Liver (tissue), 8 donors: ENCODE measurements at regions not wholly inside any gene's neighbourhood (a gene's known extent, or its start where the extent isn't known, plus 50 kb on each side); places are given as distances from the start of the nearest gene placed in this dataset.
A peak's percentile ranks its signal among the peaks of the same experiment; 100 is the strongest.

Source experiments
- DNase-seq: peaks from one replicate; pipeline ENCODE4 v3.0.0-alpha.2; 2017; ENCODE audit warnings: low spot score
- H3K27ac ChIP-seq, 2 donors: one replicate each; pipeline ENCODE4 v1.7.0; 2013; ENCODE audit warnings: inconsistent platforms in 2 of 2, low read length in 2 of 2, control low read depth in 1 of 2, low read depth in 1 of 2, mild to moderate bottlenecking in 1 of 2
- H3K27me3 ChIP-seq, 4 donors: one replicate each; pipeline versions ENCODE4 v1.6.1 to v1.7.0; 2013; ENCODE audit warnings: low read length in 3 of 4, inconsistent platforms in 1 of 4, mild to moderate bottlenecking in 1 of 4, moderate library complexity in 1 of 4; ENCODE audit not compliant: control insufficient read depth in 4 of 4, insufficient read depth in 4 of 4
- H3K36me3 ChIP-seq, 4 donors: one replicate each; pipeline versions ENCODE4 v1.6.1 to v1.7.0; 2013; ENCODE audit warnings: low read length in 3 of 4, mild to moderate bottlenecking in 3 of 4, low read depth in 1 of 4, moderate library complexity in 1 of 4; ENCODE audit not compliant: control insufficient read depth in 4 of 4, insufficient read depth in 3 of 4
- H3K4me1 ChIP-seq, 4 donors: one replicate each; pipeline versions ENCODE4 v1.6.1 to v1.7.0; 2013; ENCODE audit warnings: low read length in 3 of 4, mild to moderate bottlenecking in 3 of 4, moderate library complexity in 1 of 4; ENCODE audit not compliant: control insufficient read depth in 4 of 4, insufficient read depth in 4 of 4
- H3K4me3 ChIP-seq, 3 donors: one replicate each; pipeline versions ENCODE4 v1.6.1 to v1.7.0; 2013; ENCODE audit warnings: low read length in 3 of 3, control low read depth in 1 of 3, low read depth in 1 of 3, mild to moderate bottlenecking in 1 of 3
- H3K9ac ChIP-seq, 2 donors: one replicate each; pipeline ENCODE4 v1.7.0; 2013; ENCODE audit warnings: low read length in 2 of 2, mild to moderate bottlenecking in 2 of 2, moderate library complexity in 2 of 2, control low read depth in 1 of 2, low read depth in 1 of 2
- H3K9me3 ChIP-seq, 4 donors: one replicate each; pipeline versions ENCODE4 v1.6.1 to v1.7.0; 2013; ENCODE audit warnings: low read length in 3 of 4; ENCODE audit not compliant: control insufficient read depth in 4 of 4
- EGR1 ChIP-seq, 2 donors: IDR thresholded peaks; 2 replicates each; pipeline ENCODE4 v1.6.1; 2016 to 2018; ENCODE audit warnings: antibody characterized with exemption in 2 of 2, low read depth in 2 of 2
- FOXA1 ChIP-seq: IDR thresholded peaks from 2 replicates; pipeline ENCODE4 v1.6.1; 2016; ENCODE audit warnings: antibody characterized with exemption
- FOXA2 ChIP-seq: IDR thresholded peaks from 2 replicates; pipeline ENCODE4 v1.6.1; 2016; ENCODE audit warnings: antibody characterized with exemption
- GABPA ChIP-seq, 2 donors: IDR thresholded peaks in 1 of 2; conservative IDR thresholded peaks in 1 of 2; 2 replicates each; pipeline ENCODE4 v1.6.1; 2016; ENCODE audit warnings: antibody characterized with exemption in 2 of 2, mild to moderate bottlenecking in 1 of 2, moderate library complexity in 1 of 2
- HNF4A ChIP-seq, 2 donors: conservative IDR thresholded peaks; 2 replicates each; pipeline ENCODE4 v1.6.1; 2016; ENCODE audit warnings: antibody characterized with exemption in 2 of 2, mild to moderate bottlenecking in 2 of 2
- HNF4G ChIP-seq: IDR thresholded peaks from 2 replicates; pipeline ENCODE4 v1.6.1; 2016; ENCODE audit warnings: antibody characterized with exemption
- JUND ChIP-seq, 2 donors: IDR thresholded peaks; 2 replicates each; pipeline ENCODE4 v1.6.1; 2016; ENCODE audit warnings: antibody characterized with exemption in 2 of 2
- MAX ChIP-seq: IDR thresholded peaks from 2 replicates; pipeline ENCODE4 v1.6.1; 2016; ENCODE audit warnings: antibody characterized with exemption
- NR2F2 ChIP-seq: IDR thresholded peaks from 2 replicates; pipeline ENCODE4 v1.6.1; 2016; ENCODE audit warnings: antibody characterized with exemption
- RAD21 ChIP-seq, 2 donors: IDR thresholded peaks; 2 replicates each; pipeline ENCODE4 v1.6.1; 2016; ENCODE audit warnings: antibody characterized with exemption in 2 of 2, mild to moderate bottlenecking in 2 of 2
- SP1 ChIP-seq: IDR thresholded peaks from 2 replicates; pipeline ENCODE4 v1.6.1; 2018; ENCODE audit warnings: antibody characterized with exemption, mild to moderate bottlenecking
- YY1 ChIP-seq: IDR thresholded peaks from 2 replicates; pipeline ENCODE4 v1.6.1; 2016; ENCODE audit warnings: antibody characterized with exemption, mild to moderate bottlenecking
- WGBS: extraction: QIAGEN DNeasy Blood & Tissue Kit; methylation state at CpG from one replicate; pipeline ENCODE4 v1.1.7; 2013; 5-methylcytosine and 5-hydroxymethylcytosine counted together
- TF ChIP-seq, protein P1 (sequence below): fragments of 150-350 bp; IDR thresholded peaks from 2 replicates; pipeline ENCODE4 v1.5.1; 2017; ENCODE audit warnings: improper control_type of control experiment, low read depth, low read length; ENCODE audit not compliant: missing input control
- TF ChIP-seq, protein P2 (sequence below): IDR thresholded peaks from 2 replicates; pipeline ENCODE4 v1.6.1; 2016; ENCODE audit warnings: antibody characterized with exemption
- donor health status: healthy.
- donor health status: healthy.
- donor health status: healthy.
- donor health status: healthy.
- donor health status: healthy.

GRCh38 chr6:168179702-168180382, 100.8 kb upstream of the FRMD1 start:
- no peak for TF ChIP-seq FOXA2
- TF ChIP-seq SP1 = no peak
- TF ChIP-seq, protein P1, sequence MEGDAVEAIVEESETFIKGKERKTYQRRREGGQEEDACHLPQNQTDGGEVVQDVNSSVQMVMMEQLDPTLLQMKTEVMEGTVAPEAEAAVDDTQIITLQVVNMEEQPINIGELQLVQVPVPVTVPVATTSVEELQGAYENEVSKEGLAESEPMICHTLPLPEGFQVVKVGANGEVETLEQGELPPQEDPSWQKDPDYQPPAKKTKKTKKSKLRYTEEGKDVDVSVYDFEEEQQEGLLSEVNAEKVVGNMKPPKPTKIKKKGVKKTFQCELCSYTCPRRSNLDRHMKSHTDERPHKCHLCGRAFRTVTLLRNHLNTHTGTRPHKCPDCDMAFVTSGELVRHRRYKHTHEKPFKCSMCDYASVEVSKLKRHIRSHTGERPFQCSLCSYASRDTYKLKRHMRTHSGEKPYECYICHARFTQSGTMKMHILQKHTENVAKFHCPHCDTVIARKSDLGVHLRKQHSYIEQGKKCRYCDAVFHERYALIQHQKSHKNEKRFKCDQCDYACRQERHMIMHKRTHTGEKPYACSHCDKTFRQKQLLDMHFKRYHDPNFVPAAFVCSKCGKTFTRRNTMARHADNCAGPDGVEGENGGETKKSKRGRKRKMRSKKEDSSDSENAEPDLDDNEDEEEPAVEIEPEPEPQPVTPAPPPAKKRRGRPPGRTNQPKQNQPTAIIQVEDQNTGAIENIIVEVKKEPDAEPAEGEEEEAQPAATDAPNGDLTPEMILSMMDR = no peak
- TF ChIP-seq RAD21 (IDR thresholded peaks at IDR 0.05) = no peak
- TF ChIP-seq YY1 = no peak
- no peak for TF ChIP-seq JUND (IDR thresholded peaks at IDR 0.05)
- no peak for TF ChIP-seq MAX
- TF ChIP-seq GABPA (IDR thresholded peaks at IDR 0.05 in 1 of 2, conservative IDR thresholded peaks at IDR 0.05 in 1 of 2) = no peak
- TF ChIP-seq, protein P2, sequence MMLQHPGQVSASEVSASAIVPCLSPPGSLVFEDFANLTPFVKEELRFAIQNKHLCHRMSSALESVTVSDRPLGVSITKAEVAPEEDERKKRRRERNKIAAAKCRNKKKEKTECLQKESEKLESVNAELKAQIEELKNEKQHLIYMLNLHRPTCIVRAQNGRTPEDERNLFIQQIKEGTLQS = no peak
- no peak for TF ChIP-seq FOXA1
- TF ChIP-seq EGR1 (IDR thresholded peaks at IDR 0.05; ENCODE audit: low read depth in 2 of 2) = no peak
- 97% methylated on average over 25 of the region's 25 CpGs for WGBS
- Histone ChIP-seq H3K27ac (no peak overlapping the region), H3K27me3 (no peaks in the 10 kb centered on the region), H3K4me1 (no peaks in the 10 kb centered on the region), H3K4me3 (no peak overlapping the region), H3K36me3 (no peaks in the 10 kb centered on the region), H3K9ac (no peak overlapping the region), H3K9me3 (no peaks in the 10 kb centered on the region)
- DNase-seq = peak; percentile 25

- Histone ChIP-seq H3K27me3 (no peaks in the 10 kb centered on the region), H3K4me3 (no peak overlapping the region), H3K36me3 (no peaks in the 10 kb centered on the region), H3K9me3 (no peaks in the 10 kb centered on the region), H3K4me1 (no peaks in the 10 kb centered on the region), H3K27ac (no peak overlapping the region), H3K9ac (no peak overlapping the region)
- 93% methylated on average over 16 of the region's 16 CpGs for WGBS
- TF ChIP-seq JUND (IDR thresholded peaks at IDR 0.05) (no peak), MAX (no peak), HNF4A (conservative IDR thresholded peaks at IDR 0.05) (no peak), NR2F2 (no peak), SP1 (no peak), HNF4G (no peak)
- TF ChIP-seq, protein P2 = no peak
- TF ChIP-seq, protein P1 = no peak
- DNase-seq = peak; percentile 19
These were observed 100.1 kb upstream of the FRMD1 start for GRCh38 chr6:168179133-168179532.
